CD4-positive, alpha-beta T cell treated with Interleukin-4 for 1 hour (primary cell): ENCODE measurements at regions not wholly inside any gene's neighbourhood (a gene's known extent, or its start where the extent isn't known, plus 50 kb on each side); places are given as distances from the start of the nearest gene placed in this dataset.
"Not testable (repeated sequence)": the region's sequence is repeated elsewhere in the genome, so short reads cannot be mapped to it uniquely, and the experiment has no call there.

Experiments
- DNase-seq, 2 donors: peaks; one replicate each; pipeline ENCODE4 v3.0.0-alpha.2; 2020 to 2022

DNA sequence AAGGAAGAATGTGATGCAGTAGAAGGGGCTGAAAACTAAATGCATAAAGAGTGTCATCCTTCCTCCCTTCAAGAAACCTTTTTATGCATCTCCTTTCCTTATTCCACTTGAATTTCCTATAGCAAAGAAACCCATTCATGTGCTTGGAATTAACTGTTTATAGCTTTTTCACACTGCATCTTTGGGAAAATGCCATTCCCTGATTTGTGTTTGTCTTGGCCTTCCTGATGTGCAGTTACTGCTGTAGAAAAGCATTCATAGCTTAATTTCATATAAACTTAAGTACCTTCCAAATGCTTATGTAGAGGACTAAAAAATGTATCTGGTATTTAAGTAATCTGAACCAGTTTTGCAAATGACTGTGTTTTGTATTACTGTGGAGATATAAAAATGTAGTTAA, 61.8 kb downstream of the SDR9C7 start:
- no peak for DNase-seq

DNA sequence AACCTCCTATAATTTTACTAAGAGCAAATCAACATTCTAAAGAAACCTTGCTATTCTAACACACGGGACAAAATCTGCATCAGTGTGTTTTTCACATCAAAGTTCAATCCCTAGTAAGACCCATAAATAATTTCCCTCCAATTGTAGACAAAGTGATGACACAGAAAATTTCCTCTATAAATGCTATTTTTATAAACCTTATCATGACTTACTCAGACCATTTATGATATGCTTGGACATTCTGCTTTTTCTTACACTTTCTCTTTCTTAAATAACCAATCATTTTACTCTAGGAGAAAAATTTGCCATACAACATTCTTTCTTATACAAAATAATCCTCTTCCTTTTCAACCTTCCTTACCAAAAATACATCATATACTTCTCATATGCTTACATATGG, 67.0 kb downstream of the SDR9C7 start:
- no peak for DNase-seq

DNA sequence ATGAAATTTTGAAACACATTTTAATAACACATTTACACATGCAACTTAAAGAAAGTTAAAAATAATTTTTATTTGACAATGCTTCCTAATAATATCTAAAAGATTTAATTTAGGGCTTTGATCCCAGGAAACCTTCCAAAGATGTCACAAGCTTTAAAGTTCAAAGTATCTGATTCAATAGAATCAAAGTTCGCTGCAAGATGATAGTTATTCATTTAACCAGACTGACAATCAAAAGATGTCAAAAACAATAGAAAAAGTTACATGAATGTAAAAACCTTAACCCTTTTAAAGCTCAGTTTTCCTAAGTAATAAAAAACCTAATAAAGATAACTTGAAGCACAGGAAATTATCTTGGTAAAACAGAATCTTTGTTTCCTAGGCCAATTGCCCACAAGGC, 67.7 kb downstream of the SDR9C7 start:
- no peak for DNase-seq

DNA sequence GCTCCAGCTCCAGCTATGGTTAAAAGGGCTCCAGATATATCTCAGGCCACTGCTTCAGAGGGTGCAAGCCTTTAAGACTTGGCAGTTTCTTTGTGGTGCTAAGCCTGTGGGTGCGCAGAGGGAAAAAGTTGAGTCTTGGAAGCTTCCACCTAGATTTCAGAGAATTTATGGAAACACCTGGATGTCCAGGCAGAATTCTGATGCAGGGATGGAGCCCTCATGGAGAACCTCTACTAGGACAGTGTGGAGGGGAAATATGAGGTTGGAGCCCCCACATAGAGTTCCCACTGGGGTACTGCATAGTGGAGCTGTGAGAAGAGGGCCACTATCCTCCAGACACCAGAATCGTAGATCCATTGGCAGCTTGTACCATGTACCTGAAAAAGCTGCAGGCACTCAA, 69.9 kb downstream of the SDR9C7 start:
- no peak for DNase-seq

DNA sequence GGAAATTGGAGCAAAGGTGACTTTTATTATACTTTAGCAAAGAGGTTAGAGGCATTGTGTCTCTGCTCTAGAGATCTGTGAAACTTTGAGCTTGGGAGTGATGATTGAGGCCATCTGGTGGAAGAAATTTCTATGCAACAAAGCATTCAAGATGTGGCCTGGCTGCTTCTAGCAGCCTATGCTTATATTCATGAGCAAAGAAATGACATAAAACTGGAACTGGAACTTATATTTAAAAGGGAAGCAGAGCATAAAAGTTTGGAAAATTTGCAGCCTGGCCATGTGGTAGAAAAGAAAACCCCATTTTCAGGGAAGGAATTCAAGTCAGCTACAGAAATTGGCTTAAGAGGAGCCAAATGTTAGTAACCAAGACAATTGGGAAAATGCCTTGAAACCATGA, 70.4 kb downstream of the SDR9C7 start:
- no peak for DNase-seq

DNA sequence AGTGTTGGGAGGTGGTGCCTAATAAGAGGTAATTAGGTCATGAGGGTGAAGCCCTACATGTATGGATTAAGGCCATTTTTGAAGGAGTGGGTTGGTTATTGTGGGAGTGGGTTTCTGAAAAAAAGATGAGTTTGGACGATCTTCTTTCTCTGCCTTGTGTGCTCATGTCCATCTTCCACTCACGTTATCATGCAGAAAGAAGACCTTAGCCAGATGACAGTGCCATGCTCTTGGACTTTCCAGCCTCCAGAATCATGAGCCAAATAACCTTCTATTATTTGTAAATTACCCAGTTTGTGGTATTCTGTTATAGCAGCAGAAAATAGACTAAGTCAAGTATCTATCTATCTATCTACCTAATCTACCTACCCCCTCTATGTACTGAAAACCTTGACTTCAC, 71.9 kb downstream of the SDR9C7 start:
- DNase-seq, result no peak

DNA sequence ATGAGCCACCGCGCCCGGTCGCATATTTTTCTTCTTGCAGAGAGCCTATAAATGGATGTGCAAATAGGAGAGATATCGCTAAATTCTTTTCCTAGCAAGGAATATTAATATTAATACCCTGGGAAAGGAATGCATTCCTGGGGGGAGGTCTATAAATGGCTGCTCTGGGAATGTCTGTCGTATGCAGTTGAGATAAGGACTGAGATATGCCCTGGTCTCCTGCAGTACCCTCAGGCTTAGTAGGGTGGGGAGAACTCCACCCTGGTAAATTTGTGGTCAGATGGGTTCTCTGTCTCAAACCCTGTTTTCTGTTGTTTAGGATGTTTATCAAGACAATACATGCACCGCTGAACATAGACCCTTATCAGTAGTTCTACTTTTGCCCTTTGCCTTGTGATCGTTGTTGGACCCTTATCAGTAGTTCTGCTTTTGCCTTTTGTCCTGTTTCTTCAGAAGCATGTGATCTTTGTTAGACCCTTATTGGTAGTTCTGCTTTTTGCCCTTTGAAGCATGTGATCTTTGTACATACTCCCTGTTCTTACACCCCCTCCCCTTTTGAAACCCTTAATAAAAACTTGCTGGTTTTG, 80.7 kb downstream of the SDR9C7 start:
- not testable (repeated sequence) for DNase-seq

DNA sequence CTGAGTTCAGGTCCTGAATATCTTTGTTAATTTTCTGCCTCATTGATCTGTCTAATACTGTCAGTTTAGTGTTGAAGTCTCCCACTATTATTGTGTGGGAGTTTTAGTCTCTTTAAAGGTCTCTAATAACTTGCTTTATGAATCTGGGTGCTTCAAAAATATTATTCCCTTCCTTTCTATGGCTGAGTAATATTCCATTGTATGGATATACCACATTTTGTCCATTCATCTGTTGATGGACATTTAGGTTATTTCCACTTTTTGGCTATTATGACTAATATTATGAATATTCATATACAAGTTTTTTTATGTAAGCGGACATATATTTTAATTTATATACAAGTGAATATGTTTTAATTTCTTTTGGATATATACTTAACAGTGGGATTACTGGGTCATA, 82.7 kb downstream of the SDR9C7 start:
- no peak for DNase-seq

DNA sequence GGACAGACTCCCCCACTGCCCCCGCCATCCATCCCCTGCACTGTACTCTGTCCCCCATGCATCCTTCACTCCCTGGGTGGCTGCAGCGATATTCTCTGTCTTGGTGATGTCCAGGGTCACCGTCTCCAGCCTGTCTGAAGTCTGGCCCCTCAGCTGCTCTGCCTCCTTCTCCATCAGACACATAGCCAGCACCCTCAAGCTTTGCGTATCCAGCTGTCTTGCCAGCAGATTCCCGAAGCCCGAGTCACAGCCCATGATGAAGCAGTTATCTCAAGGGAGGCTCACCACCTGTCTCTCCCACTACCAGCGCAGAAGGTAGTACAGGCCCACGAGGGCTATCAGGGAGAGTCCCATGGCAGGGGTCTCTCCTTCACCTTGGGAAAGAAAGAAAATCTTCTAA, 77.8 kb downstream of the HSD17B6 start:
- no peak for DNase-seq

DNA sequence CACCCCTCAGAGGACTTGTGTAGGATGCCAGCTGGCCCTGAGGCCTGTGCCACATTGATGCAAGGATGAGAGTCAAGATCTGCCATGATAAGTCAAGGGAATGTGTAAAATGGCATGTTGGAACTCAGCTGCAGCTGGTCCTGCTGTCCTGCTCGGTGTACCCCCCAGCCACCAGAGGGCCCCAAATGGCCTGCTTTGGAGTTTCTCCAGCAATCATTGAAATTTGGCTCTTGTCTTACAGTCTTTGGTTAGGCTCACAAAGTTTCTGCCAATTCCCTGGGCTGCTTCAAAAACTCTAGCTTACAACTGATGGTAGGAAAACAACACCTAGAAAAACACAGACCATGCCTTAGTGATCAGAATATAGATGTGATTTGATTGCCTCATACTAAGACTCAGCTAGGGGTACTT, 76.8 kb downstream of the HSD17B6 start:
- DNase-seq, result peak; percentile 9 to 32

DNA sequence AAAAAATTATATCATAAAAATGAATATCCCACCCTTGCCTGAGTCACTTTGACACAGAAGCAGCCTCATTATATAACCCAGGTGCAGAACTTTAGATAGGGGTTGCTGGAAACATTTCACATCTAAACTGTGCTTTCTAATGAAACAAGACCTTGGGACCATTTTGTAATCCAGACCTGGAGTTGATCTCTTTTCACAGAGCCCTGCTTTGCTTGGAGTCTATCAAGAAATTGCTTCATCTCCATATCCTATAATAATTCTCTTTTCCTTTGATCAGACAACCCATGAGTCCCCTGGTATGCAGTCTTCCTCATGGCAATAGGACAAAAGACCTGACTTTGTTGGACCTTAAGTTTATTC, 76.3 kb downstream of the HSD17B6 start:
- no peak for DNase-seq

DNA sequence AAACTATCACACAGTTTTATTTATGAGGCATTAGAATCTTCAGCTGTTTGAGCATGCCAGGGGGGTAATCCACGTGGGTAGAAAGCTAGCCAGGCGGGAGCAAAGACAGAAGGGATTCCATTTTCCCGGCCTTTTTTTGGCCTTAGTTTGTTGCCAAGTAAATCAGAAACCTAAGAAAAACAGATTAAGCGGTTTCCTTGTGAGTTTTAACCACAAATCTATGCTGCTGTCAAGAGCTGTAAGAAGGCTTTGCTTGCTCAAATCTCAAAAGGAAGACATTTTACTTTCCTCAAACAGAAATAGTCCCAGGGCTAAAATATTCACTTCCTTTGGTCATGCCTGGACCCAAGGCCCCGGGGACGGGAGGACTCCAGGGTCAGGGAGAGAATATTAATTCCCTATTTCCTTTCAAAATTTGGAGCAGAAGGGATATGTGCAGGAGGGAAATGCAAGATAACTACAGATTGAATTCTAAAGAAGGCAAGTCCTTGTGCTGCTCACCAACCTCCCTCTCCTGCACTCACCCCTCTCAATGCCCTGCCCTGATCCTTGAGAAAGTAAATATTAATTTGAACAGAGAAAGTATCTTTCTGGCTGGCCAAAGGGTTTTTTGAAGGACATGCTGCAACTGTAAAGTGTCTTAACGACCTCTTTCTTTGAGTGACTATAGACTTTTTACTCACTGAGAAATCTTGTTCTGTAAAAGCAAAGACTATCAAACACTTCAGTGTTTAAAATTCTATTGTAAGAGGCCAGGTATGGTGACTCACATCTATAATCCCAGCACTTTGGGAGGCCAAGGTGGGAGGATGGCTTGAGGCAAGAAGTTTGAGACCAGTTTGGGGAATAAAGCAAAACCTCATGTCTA, 75.7 kb downstream of the HSD17B6 start:
- no peak for DNase-seq
